ENCODE measurements at regions not wholly inside any gene's neighbourhood (a gene's known extent, or its start where the extent isn't known, plus 50 kb on each side); places are given as distances from the start of the nearest gene placed in this dataset.

- H3K9me3 ChIP-seq (ENCODE audit: control insufficient read depth in 2 of 2, insufficient read depth in 1 of 2, low read length in 1 of 2), result peaks cover 0 to 4% of the 10 kb centered on the region in 2 donors
- 89% methylated on average over 2 of the region's 2 CpGs for WGBS
- H3K36me3 ChIP-seq (ENCODE audit: control insufficient read depth in 2 of 2, insufficient read depth in 2 of 2, low read length in 1 of 2), result no peaks in the 10 kb centered on the region
- no peak for DNase-seq (ENCODE audit: low read depth in 6 of 9, low spot score in 9 of 9)
- peaks cover 0 to 2% of the 10 kb centered on the region in 2 donors for H3K27me3 ChIP-seq (ENCODE audit: control insufficient read depth in 2 of 2, insufficient read depth in 1 of 2, low read length in 1 of 2)
- H3K4me3 ChIP-seq (ENCODE audit: low read length in 2 of 2), result no peak overlapping the region
- H3K4me1 ChIP-seq (ENCODE audit: control insufficient read depth in 2 of 2, insufficient read depth in 2 of 2, low read length in 2 of 2), result no peaks in the 10 kb centered on the region
- H3K27ac ChIP-seq (ENCODE audit: low read depth in 1 of 2, low read length in 1 of 2), result no peak overlapping the region
Measured at GRCh38 chr18:50444539-50444938, 69.7 kb downstream of the SKA1 start.

GRCh38 chr18:50446629-50447028 lies 71.8 kb downstream of the SKA1 start:
- 90% methylated on average over 2 of the region's 2 CpGs for WGBS
- DNase-seq (ENCODE audit: low read depth in 6 of 9, low spot score in 9 of 9), result no peak

GRCh38 chr18:50447102-50447741 lies 72.4 kb downstream of the SKA1 start:
- H3K36me3 ChIP-seq (ENCODE audit: control insufficient read depth in 2 of 2, insufficient read depth in 2 of 2, low read length in 1 of 2), result no peaks in the 10 kb centered on the region
- H3K4me3 ChIP-seq (ENCODE audit: low read length in 2 of 2), result no peak overlapping the region
- H3K9me3 ChIP-seq (ENCODE audit: control insufficient read depth in 2 of 2, insufficient read depth in 1 of 2, low read length in 1 of 2), result peaks cover 0 to 4% of the 10 kb centered on the region in 2 donors
- H3K27ac ChIP-seq (ENCODE audit: low read depth in 1 of 2, low read length in 1 of 2), result no peak overlapping the region
- no peak for DNase-seq (ENCODE audit: low read depth in 6 of 9, low spot score in 9 of 9)
- 93% methylated on average over 5 of the region's 5 CpGs for WGBS
- no peaks in the 10 kb centered on the region for H3K4me1 ChIP-seq (ENCODE audit: control insufficient read depth in 2 of 2, insufficient read depth in 2 of 2, low read length in 2 of 2)
- no peaks in the 10 kb centered on the region for H3K27me3 ChIP-seq (ENCODE audit: control insufficient read depth in 2 of 2, insufficient read depth in 1 of 2, low read length in 1 of 2)

More at GRCh38 chr18:50446629-50447028, 71.8 kb downstream of the SKA1 start:
- H3K9me3 ChIP-seq (ENCODE audit: control insufficient read depth in 2 of 2, insufficient read depth in 1 of 2, low read length in 1 of 2), result peaks cover 0 to 4% of the 10 kb centered on the region in 2 donors
- no peak overlapping the region for H3K4me3 ChIP-seq (ENCODE audit: low read length in 2 of 2)
- no peaks in the 10 kb centered on the region for H3K36me3 ChIP-seq (ENCODE audit: control insufficient read depth in 2 of 2, insufficient read depth in 2 of 2, low read length in 1 of 2)
- no peak overlapping the region for H3K27ac ChIP-seq (ENCODE audit: low read depth in 1 of 2, low read length in 1 of 2)
- H3K4me1 ChIP-seq (ENCODE audit: control insufficient read depth in 2 of 2, insufficient read depth in 2 of 2, low read length in 2 of 2), result no peaks in the 10 kb centered on the region
- peaks cover 0 to 2% of the 10 kb centered on the region in 2 donors for H3K27me3 ChIP-seq (ENCODE audit: control insufficient read depth in 2 of 2, insufficient read depth in 1 of 2, low read length in 1 of 2)

- no peaks in the 10 kb centered on the region for H3K36me3 ChIP-seq (ENCODE audit: control insufficient read depth in 2 of 2, insufficient read depth in 2 of 2, low read length in 1 of 2)
- no peak overlapping the region for H3K27ac ChIP-seq (ENCODE audit: low read depth in 1 of 2, low read length in 1 of 2)
- no peaks in the 10 kb centered on the region for H3K27me3 ChIP-seq (ENCODE audit: control insufficient read depth in 2 of 2, insufficient read depth in 1 of 2, low read length in 1 of 2)
- no peaks in the 10 kb centered on the region for H3K4me1 ChIP-seq (ENCODE audit: control insufficient read depth in 2 of 2, insufficient read depth in 2 of 2, low read length in 2 of 2)
- 70% methylated on average over 1 of the region's 1 CpG for WGBS
- peaks cover 0 to 4% of the 10 kb centered on the region in 2 donors for H3K9me3 ChIP-seq (ENCODE audit: control insufficient read depth in 2 of 2, insufficient read depth in 1 of 2, low read length in 1 of 2)
- no peak overlapping the region for H3K4me3 ChIP-seq (ENCODE audit: low read length in 2 of 2)
- DNase-seq (ENCODE audit: low read depth in 6 of 9, low spot score in 9 of 9), result no peak
Measured at GRCh38 chr18:50447952-50448351, 73.1 kb downstream of the SKA1 start.

GRCh38 chr18:50451100-50451842 lies 76.4 kb downstream of the SKA1 start:
- DNase-seq (ENCODE audit: low read depth in 6 of 9, low spot score in 9 of 9), result no peak
- Histone ChIP-seq H3K9me3 (ENCODE audit: control insufficient read depth in 2 of 2, insufficient read depth in 1 of 2, low read length in 1 of 2) (no peaks in the 10 kb centered on the region), H3K27me3 (ENCODE audit: control insufficient read depth in 2 of 2, insufficient read depth in 1 of 2, low read length in 1 of 2) (no peaks in the 10 kb centered on the region), H3K4me1 (ENCODE audit: control insufficient read depth in 2 of 2, insufficient read depth in 2 of 2, low read length in 2 of 2) (no peaks in the 10 kb centered on the region), H3K36me3 (ENCODE audit: control insufficient read depth in 2 of 2, insufficient read depth in 2 of 2, low read length in 1 of 2) (no peaks in the 10 kb centered on the region), H3K27ac (ENCODE audit: low read depth in 1 of 2, low read length in 1 of 2) (no peak overlapping the region), H3K4me3 (ENCODE audit: low read length in 2 of 2) (no peak overlapping the region)
- 91% methylated on average over 7 of the region's 7 CpGs for WGBS

- H3K9me3 ChIP-seq (ENCODE audit: control insufficient read depth in 2 of 2, insufficient read depth in 1 of 2, low read length in 1 of 2), result no peaks in the 10 kb centered on the region
- H3K27ac ChIP-seq (ENCODE audit: low read depth in 1 of 2, low read length in 1 of 2), result no peak overlapping the region
- H3K4me3 ChIP-seq (ENCODE audit: low read length in 2 of 2), result no peak overlapping the region
- no peaks in the 10 kb centered on the region for H3K36me3 ChIP-seq (ENCODE audit: control insufficient read depth in 2 of 2, insufficient read depth in 2 of 2, low read length in 1 of 2)
- no peaks in the 10 kb centered on the region for H3K4me1 ChIP-seq (ENCODE audit: control insufficient read depth in 2 of 2, insufficient read depth in 2 of 2, low read length in 2 of 2)
- DNase-seq (ENCODE audit: low read depth in 6 of 9, low spot score in 9 of 9), result no peak
- WGBS, result 87% methylated on average over 1 of the region's 1 CpG
- H3K27me3 ChIP-seq (ENCODE audit: control insufficient read depth in 2 of 2, insufficient read depth in 1 of 2, low read length in 1 of 2), result no peaks in the 10 kb centered on the region
Measured at GRCh38 chr18:50453014-50453680, 78.3 kb downstream of the SKA1 start.

- DNase-seq (ENCODE audit: low read depth in 6 of 9, low spot score in 9 of 9), result no peak
- no peak overlapping the region for H3K27ac ChIP-seq (ENCODE audit: low read depth in 1 of 2, low read length in 1 of 2)
- 95% methylated on average over 4 of the region's 4 CpGs for WGBS
- H3K27me3 ChIP-seq (ENCODE audit: control insufficient read depth in 2 of 2, insufficient read depth in 1 of 2, low read length in 1 of 2), result no peaks in the 10 kb centered on the region
- no peaks in the 10 kb centered on the region for H3K9me3 ChIP-seq (ENCODE audit: control insufficient read depth in 2 of 2, insufficient read depth in 1 of 2, low read length in 1 of 2)
- H3K4me3 ChIP-seq (ENCODE audit: low read length in 2 of 2), result no peak overlapping the region
- no peaks in the 10 kb centered on the region for H3K4me1 ChIP-seq (ENCODE audit: control insufficient read depth in 2 of 2, insufficient read depth in 2 of 2, low read length in 2 of 2)
- H3K36me3 ChIP-seq (ENCODE audit: control insufficient read depth in 2 of 2, insufficient read depth in 2 of 2, low read length in 1 of 2), result no peaks in the 10 kb centered on the region
Measured at GRCh38 chr18:50453732-50454131, 78.9 kb downstream of the SKA1 start.

GRCh38 chr18:50454387-50454988 lies 79.6 kb downstream of the SKA1 start:
- H3K4me1 ChIP-seq (ENCODE audit: control insufficient read depth in 2 of 2, insufficient read depth in 2 of 2, low read length in 2 of 2), result no peaks in the 10 kb centered on the region

GRCh38 chr18:50456285-50456684 lies 81.4 kb downstream of the SKA1 start:
- H3K27ac ChIP-seq (ENCODE audit: low read depth in 1 of 2, low read length in 1 of 2), result no peak overlapping the region
- H3K27me3 ChIP-seq (ENCODE audit: control insufficient read depth in 2 of 2, insufficient read depth in 1 of 2, low read length in 1 of 2), result no peaks in the 10 kb centered on the region
- 90% methylated on average over 4 of the region's 4 CpGs for WGBS
- no peaks in the 10 kb centered on the region for H3K9me3 ChIP-seq (ENCODE audit: control insufficient read depth in 2 of 2, insufficient read depth in 1 of 2, low read length in 1 of 2)
- H3K4me3 ChIP-seq (ENCODE audit: low read length in 2 of 2), result no peak overlapping the region
- no peak for DNase-seq (ENCODE audit: low read depth in 6 of 9, low spot score in 9 of 9)
- H3K36me3 ChIP-seq (ENCODE audit: control insufficient read depth in 2 of 2, insufficient read depth in 2 of 2, low read length in 1 of 2), result no peaks in the 10 kb centered on the region
- H3K4me1 ChIP-seq (ENCODE audit: control insufficient read depth in 2 of 2, insufficient read depth in 2 of 2, low read length in 2 of 2), result no peaks in the 10 kb centered on the region

More at GRCh38 chr18:50454387-50454988, 79.6 kb downstream of the SKA1 start:
- no peak overlapping the region for H3K27ac ChIP-seq (ENCODE audit: low read depth in 1 of 2, low read length in 1 of 2)
- no peaks in the 10 kb centered on the region for H3K27me3 ChIP-seq (ENCODE audit: control insufficient read depth in 2 of 2, insufficient read depth in 1 of 2, low read length in 1 of 2)
- H3K36me3 ChIP-seq (ENCODE audit: control insufficient read depth in 2 of 2, insufficient read depth in 2 of 2, low read length in 1 of 2), result no peaks in the 10 kb centered on the region
- no peak overlapping the region for H3K4me3 ChIP-seq (ENCODE audit: low read length in 2 of 2)
- H3K9me3 ChIP-seq (ENCODE audit: control insufficient read depth in 2 of 2, insufficient read depth in 1 of 2, low read length in 1 of 2), result no peaks in the 10 kb centered on the region
- 86% methylated on average over 10 of the region's 10 CpGs for WGBS
- peak in 1 of 9 donors; percentile 4 for DNase-seq (ENCODE audit: low read depth in 6 of 9, low spot score in 9 of 9)

Measured in thymus (tissue), 11 donors.